ENCODE measurements at regions not wholly inside any gene's neighbourhood (a gene's known extent, or its start where the extent isn't known, plus 50 kb on each side); places are given as distances from the start of the nearest gene placed in this dataset.

DNA sequence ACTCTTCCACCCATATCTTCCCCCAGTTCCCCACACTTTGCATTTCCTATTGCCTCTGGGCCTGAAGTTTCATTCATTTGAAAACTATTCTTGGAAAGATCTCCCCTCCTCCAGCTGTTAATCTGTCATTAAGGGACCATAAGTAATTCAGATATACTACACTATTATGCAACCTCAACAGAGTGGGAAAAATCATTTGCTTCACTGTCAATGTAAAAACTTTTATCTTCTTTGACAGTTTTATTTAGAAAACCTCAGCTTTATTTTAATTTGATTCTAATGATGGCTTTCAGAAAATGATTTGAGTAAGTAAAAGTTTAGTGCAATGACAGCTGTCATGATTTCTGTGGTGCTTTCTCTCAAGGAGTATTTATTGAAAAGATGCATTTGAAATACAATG is 435.3 kb upstream of the KCNMB2 start:
- H3K36me3 Mint-ChIP-seq, result no peaks in the 10 kb centered on the region
- ATAC-seq (no peak), DNase-seq (ENCODE audit: low spot score) (no peak)
- peaks cover 38% of the 10 kb centered on the region for H3K4me1 Mint-ChIP-seq
- H3K4me3 Mint-ChIP-seq, result no peak overlapping the region
- H3K9me3 Mint-ChIP-seq, result no peaks in the 10 kb centered on the region
- no peaks in the 10 kb centered on the region for H3K27me3 Mint-ChIP-seq (ENCODE audit: low read depth)
- no peak overlapping the region for H3K27ac Mint-ChIP-seq
- CTCF ChIA-PET, result no interaction called here
- TF ChIP-seq JUN (CRISPR knock-in tag; IDR thresholded peaks at IDR 0.05), result no peak
- TF ChIP-seq, protein P1, sequence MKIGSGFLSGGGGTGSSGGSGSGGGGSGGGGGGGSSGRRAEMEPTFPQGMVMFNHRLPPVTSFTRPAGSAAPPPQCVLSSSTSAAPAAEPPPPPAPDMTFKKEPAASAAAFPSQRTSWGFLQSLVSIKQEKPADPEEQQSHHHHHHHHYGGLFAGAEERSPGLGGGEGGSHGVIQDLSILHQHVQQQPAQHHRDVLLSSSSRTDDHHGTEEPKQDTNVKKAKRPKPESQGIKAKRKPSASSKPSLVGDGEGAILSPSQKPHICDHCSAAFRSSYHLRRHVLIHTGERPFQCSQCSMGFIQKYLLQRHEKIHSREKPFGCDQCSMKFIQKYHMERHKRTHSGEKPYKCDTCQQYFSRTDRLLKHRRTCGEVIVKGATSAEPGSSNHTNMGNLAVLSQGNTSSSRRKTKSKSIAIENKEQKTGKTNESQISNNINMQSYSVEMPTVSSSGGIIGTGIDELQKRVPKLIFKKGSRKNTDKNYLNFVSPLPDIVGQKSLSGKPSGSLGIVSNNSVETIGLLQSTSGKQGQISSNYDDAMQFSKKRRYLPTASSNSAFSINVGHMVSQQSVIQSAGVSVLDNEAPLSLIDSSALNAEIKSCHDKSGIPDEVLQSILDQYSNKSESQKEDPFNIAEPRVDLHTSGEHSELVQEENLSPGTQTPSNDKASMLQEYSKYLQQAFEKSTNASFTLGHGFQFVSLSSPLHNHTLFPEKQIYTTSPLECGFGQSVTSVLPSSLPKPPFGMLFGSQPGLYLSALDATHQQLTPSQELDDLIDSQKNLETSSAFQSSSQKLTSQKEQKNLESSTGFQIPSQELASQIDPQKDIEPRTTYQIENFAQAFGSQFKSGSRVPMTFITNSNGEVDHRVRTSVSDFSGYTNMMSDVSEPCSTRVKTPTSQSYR (CRISPR knock-in tag; IDR thresholded peaks at IDR 0.05), result no peak
- TF ChIP-seq ZNF423 (CRISPR knock-in tag; IDR thresholded peaks at IDR 0.05), result no peak
- TF ChIP-seq TEAD4 (CRISPR knock-in tag; IDR thresholded peaks at IDR 0.05), result no peak
- TF ChIP-seq, protein P2, sequence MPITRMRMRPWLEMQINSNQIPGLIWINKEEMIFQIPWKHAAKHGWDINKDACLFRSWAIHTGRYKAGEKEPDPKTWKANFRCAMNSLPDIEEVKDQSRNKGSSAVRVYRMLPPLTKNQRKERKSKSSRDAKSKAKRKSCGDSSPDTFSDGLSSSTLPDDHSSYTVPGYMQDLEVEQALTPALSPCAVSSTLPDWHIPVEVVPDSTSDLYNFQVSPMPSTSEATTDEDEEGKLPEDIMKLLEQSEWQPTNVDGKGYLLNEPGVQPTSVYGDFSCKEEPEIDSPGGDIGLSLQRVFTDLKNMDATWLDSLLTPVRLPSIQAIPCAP (CRISPR knock-in tag; IDR thresholded peaks at IDR 0.05), result no peak
- TF ChIP-seq IRF2 (CRISPR knock-in tag; IDR thresholded peaks at IDR 0.05; ENCODE audit: borderline replicate concordance, low read depth), result no peak
- TF ChIP-seq, protein P3, sequence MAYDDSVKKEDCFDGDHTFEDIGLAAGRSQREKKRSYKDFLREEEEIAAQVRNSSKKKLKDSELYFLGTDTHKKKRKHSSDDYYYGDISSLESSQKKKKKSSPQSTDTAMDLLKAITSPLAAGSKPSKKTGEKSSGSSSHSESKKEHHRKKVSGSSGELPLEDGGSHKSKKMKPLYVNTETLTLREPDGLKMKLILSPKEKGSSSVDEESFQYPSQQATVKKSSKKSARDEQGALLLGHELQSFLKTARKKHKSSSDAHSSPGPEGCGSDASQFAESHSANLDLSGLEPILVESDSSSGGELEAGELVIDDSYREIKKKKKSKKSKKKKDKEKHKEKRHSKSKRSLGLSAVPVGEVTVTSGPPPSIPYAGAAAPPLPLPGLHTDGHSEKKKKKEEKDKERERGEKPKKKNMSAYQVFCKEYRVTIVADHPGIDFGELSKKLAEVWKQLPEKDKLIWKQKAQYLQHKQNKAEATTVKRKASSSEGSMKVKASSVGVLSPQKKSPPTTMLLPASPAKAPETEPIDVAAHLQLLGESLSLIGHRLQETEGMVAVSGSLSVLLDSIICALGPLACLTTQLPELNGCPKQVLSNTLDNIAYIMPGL (CRISPR knock-in tag; IDR thresholded peaks at IDR 0.05), result no peak
- TF ChIP-seq GRHL2 (CRISPR knock-in tag; IDR thresholded peaks at IDR 0.05; ENCODE audit: insufficient replicate concordance, severe bottlenecking), result no peak
- TF ChIP-seq SMAD4 (CRISPR knock-in tag; IDR thresholded peaks at IDR 0.05), result no peak
- no peak for TF ChIP-seq ELF4 (CRISPR knock-in tag; IDR thresholded peaks at IDR 0.05; ENCODE audit: low read depth)
- TF ChIP-seq SOX15 (CRISPR knock-in tag; IDR thresholded peaks at IDR 0.05), result no peak
- no peak for TF ChIP-seq OVOL2 (CRISPR knock-in tag; IDR thresholded peaks at IDR 0.05; ENCODE audit: borderline replicate concordance)
- TF ChIP-seq SMAD3 (CRISPR knock-in tag; IDR thresholded peaks at IDR 0.05; ENCODE audit: borderline replicate concordance), result no peak
- TF ChIP-seq NFATC4 (CRISPR knock-in tag; IDR thresholded peaks at IDR 0.05), result no peak
- TF ChIP-seq, protein P4, sequence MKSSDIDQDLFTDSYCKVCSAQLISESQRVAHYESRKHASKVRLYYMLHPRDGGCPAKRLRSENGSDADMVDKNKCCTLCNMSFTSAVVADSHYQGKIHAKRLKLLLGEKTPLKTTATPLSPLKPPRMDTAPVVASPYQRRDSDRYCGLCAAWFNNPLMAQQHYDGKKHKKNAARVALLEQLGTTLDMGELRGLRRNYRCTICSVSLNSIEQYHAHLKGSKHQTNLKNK (CRISPR knock-in tag; IDR thresholded peaks at IDR 0.05), result no peak
- POLR2A ChIA-PET, result no interaction called here

DNA sequence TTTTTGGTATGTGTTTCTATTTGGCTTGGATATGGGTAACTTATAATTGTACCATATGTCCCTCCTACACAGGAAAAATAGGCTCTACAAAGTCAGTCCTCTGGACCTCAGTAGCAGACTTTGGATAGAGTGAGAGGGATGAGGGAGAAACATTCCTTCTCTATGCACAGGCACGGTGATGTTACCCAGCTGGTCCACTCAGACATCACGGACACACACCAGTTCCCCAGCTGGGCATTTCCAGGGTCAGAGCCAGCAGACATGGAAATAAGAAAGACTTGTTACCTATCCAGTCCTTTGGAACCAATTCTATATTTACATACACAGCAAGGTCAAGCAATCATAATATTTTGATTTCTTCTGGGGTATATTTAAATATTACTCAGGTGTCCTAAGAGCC is 433.1 kb upstream of the KCNMB2 start:
- CTCF ChIA-PET, result no interaction called here
- Mint-ChIP-seq H3K27me3 (ENCODE audit: low read depth) (no peaks in the 10 kb centered on the region), H3K9me3 (no peaks in the 10 kb centered on the region), H3K27ac (no peak overlapping the region), H3K4me1 (peaks cover 35% of the 10 kb centered on the region), H3K36me3 (no peaks in the 10 kb centered on the region), H3K4me3 (no peak overlapping the region)
- no peak for DNase-seq (ENCODE audit: low spot score)
- no peak for ATAC-seq
- POLR2A ChIA-PET, result no interaction called here
- TF ChIP-seq, protein P5, sequence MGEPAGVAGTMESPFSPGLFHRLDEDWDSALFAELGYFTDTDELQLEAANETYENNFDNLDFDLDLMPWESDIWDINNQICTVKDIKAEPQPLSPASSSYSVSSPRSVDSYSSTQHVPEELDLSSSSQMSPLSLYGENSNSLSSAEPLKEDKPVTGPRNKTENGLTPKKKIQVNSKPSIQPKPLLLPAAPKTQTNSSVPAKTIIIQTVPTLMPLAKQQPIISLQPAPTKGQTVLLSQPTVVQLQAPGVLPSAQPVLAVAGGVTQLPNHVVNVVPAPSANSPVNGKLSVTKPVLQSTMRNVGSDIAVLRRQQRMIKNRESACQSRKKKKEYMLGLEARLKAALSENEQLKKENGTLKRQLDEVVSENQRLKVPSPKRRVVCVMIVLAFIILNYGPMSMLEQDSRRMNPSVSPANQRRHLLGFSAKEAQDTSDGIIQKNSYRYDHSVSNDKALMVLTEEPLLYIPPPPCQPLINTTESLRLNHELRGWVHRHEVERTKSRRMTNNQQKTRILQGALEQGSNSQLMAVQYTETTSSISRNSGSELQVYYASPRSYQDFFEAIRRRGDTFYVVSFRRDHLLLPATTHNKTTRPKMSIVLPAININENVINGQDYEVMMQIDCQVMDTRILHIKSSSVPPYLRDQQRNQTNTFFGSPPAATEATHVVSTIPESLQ (CRISPR knock-in tag; IDR thresholded peaks at IDR 0.05), result no peak
- TF ChIP-seq GTF2I (CRISPR knock-in tag; conservative IDR thresholded peaks at IDR 0.05), result no peak
- TF ChIP-seq, protein P6, sequence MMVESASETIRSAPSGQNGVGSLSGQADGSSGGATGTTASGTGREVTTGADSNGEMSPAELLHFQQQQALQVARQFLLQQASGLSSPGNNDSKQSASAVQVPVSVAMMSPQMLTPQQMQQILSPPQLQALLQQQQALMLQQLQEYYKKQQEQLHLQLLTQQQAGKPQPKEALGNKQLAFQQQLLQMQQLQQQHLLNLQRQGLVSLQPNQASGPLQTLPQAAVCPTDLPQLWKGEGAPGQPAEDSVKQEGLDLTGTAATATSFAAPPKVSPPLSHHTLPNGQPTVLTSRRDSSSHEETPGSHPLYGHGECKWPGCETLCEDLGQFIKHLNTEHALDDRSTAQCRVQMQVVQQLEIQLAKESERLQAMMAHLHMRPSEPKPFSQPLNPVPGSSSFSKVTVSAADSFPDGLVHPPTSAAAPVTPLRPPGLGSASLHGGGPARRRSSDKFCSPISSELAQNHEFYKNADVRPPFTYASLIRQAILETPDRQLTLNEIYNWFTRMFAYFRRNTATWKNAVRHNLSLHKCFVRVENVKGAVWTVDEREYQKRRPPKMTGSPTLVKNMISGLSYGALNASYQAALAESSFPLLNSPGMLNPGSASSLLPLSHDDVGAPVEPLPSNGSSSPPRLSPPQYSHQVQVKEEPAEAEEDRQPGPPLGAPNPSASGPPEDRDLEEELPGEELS (CRISPR knock-in tag; IDR thresholded peaks at IDR 0.05), result no peak
- no peak for TF ChIP-seq TCF7 (CRISPR knock-in tag; IDR thresholded peaks at IDR 0.05; ENCODE audit: low read depth)
- no peak for TF ChIP-seq ZBTB21 (CRISPR knock-in tag; IDR thresholded peaks at IDR 0.05; ENCODE audit: borderline replicate concordance)
- TF ChIP-seq, protein P2 (CRISPR knock-in tag; IDR thresholded peaks at IDR 0.05), result no peak
- TF ChIP-seq, protein P7, sequence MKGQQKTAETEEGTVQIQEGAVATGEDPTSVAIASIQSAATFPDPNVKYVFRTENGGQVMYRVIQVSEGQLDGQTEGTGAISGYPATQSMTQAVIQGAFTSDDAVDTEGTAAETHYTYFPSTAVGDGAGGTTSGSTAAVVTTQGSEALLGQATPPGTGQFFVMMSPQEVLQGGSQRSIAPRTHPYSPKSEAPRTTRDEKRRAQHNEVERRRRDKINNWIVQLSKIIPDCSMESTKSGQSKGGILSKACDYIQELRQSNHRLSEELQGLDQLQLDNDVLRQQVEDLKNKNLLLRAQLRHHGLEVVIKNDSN (CRISPR knock-in tag; IDR thresholded peaks at IDR 0.05), result no peak
- no peak for TF ChIP-seq JUN (CRISPR knock-in tag; IDR thresholded peaks at IDR 0.05)
- TF ChIP-seq, protein P8, sequence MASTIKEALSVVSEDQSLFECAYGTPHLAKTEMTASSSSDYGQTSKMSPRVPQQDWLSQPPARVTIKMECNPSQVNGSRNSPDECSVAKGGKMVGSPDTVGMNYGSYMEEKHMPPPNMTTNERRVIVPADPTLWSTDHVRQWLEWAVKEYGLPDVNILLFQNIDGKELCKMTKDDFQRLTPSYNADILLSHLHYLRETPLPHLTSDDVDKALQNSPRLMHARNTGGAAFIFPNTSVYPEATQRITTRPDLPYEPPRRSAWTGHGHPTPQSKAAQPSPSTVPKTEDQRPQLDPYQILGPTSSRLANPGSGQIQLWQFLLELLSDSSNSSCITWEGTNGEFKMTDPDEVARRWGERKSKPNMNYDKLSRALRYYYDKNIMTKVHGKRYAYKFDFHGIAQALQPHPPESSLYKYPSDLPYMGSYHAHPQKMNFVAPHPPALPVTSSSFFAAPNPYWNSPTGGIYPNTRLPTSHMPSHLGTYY (CRISPR knock-in tag; IDR thresholded peaks at IDR 0.05), result no peak
- no peak for TF ChIP-seq CREB1 (CRISPR knock-in tag; IDR thresholded peaks at IDR 0.05)
- no peak for TF ChIP-seq SMAD4 (CRISPR knock-in tag; IDR thresholded peaks at IDR 0.05)
